Keratinocyte (primary cell): ENCODE measurements at regions not wholly inside any gene's neighbourhood (a gene's known extent, or its start where the extent isn't known, plus 50 kb on each side); places are given as distances from the start of the nearest gene placed in this dataset.

Experiments
- DNase-seq: peaks from one replicate; pipeline ENCODE4 v3.0.0-alpha.2; 2011; ENCODE audit warnings: low read depth, missing footprints, low spot score
- FAIRE-seq: peaks from 2 replicates; lab custom pipeline; 2011; peaks lifted over from hg19 to GRCh38; lab: Jason Lieb, UNC
- H2AFZ ChIP-seq: 2 replicates; pipeline ENCODE4 v1.6.0; 2012; ENCODE audit warnings: low read length, control low read depth, inconsistent platforms; ENCODE audit not compliant: control insufficient read depth
- H3K27ac ChIP-seq: 2 replicates; pipeline ENCODE4 v1.5.1; 2011; ENCODE audit warnings: low read length; ENCODE audit not compliant: control insufficient read depth, insufficient read depth
- H3K27me3 ChIP-seq: 3 replicates; pipeline ENCODE4 v1.6.0; 2011; ENCODE audit warnings: low read length; ENCODE audit not compliant: control insufficient read depth, insufficient read depth; ENCODE audit errors: extremely low read depth
- H3K36me3 ChIP-seq, 2 experiments: 2 replicates in 1 of 2; 3 replicates in 1 of 2; pipeline ENCODE4 v1.5.1; 2011; ENCODE audit warnings: low read length in 2 of 2, mild to moderate bottlenecking in 1 of 2; ENCODE audit not compliant: control insufficient read depth in 2 of 2, insufficient read depth in 2 of 2; ENCODE audit errors: extremely low read depth in 1 of 2
- H3K4me1 ChIP-seq: 3 replicates; pipeline ENCODE4 v1.5.1; 2011; ENCODE audit warnings: low read length; ENCODE audit not compliant: control insufficient read depth, insufficient read depth; ENCODE audit errors: extremely low read depth
- H3K4me2 ChIP-seq: 3 replicates; pipeline ENCODE4 v1.6.0; 2011; ENCODE audit warnings: low read depth, low read length; ENCODE audit not compliant: control insufficient read depth, insufficient read depth; ENCODE audit errors: extremely low read depth
- H3K4me3 ChIP-seq, 3 experiments: fragments of 200-600 bp in 1 of 3; sonication (generic) in 1 of 3; 2 replicates in 2 of 3; 3 replicates in 1 of 3; pipeline ENCODE4 v1.5.1; 2011 to 2016; ENCODE audit warnings: low read length in 3 of 3, mild to moderate bottlenecking in 3 of 3, control low read depth in 2 of 3, inconsistent platforms in 1 of 3, low read depth in 1 of 3, mixed read lengths in 1 of 3, mixed run types in 1 of 3, moderate library complexity in 1 of 3; ENCODE audit not compliant: control insufficient read depth in 2 of 3, insufficient read depth in 2 of 3; ENCODE audit errors: extremely low read depth in 1 of 3
- H3K79me2 ChIP-seq: 2 replicates; pipeline ENCODE4 v1.6.0; 2012; ENCODE audit warnings: low read length; ENCODE audit not compliant: control insufficient read depth, insufficient read depth
- H3K9ac ChIP-seq: 3 replicates; pipeline ENCODE4 v1.6.0; 2011; ENCODE audit warnings: low read length; ENCODE audit not compliant: control insufficient read depth, insufficient read depth; ENCODE audit errors: extremely low read depth
- H3K9me1 ChIP-seq: 3 replicates; pipeline ENCODE4 v1.6.0; 2011; ENCODE audit warnings: low read length; ENCODE audit not compliant: control insufficient read depth, insufficient read depth; ENCODE audit errors: extremely low read depth
- H3K9me3 ChIP-seq: 2 replicates; pipeline ENCODE4 v1.5.1; 2012; ENCODE audit warnings: low read depth, low read length; ENCODE audit not compliant: control insufficient read depth
- H4K20me1 ChIP-seq: 3 replicates; pipeline ENCODE4 v1.6.0; 2011; ENCODE audit warnings: low read length; ENCODE audit not compliant: control insufficient read depth, insufficient read depth; ENCODE audit errors: extremely low read depth
- EZH2 ChIP-seq: IDR thresholded peaks from one replicate; pipeline ENCODE4 v1.6.1; 2012; ENCODE audit warnings: inconsistent platforms, mild to moderate bottlenecking, low read length, moderate library complexity
- dilution Hi-C: fragments of 300-500 bp; cut with MboI; formaldehyde crosslinking; loops from one replicate; pipeline ENCODE4 v1.7.0; 2020; ENCODE audit warnings: low sequenced_read_pairs; ENCODE audit not compliant: extremely low pct_ligation_motif_present
- TF ChIP-seq, protein P1 (sequence below), 3 experiments: IDR thresholded peaks in 1 of 3; conservative IDR thresholded peaks in 1 of 3; optimal IDR thresholded peaks in 1 of 3; 2 replicates in 2 of 3; 3 replicates in 1 of 3; pipeline versions ENCODE3 to v1.5.1; 2011; ENCODE audit warnings: low read length in 3 of 3, mild to moderate bottlenecking in 3 of 3, moderate library complexity in 2 of 3, control low read depth in 1 of 3, inconsistent platforms in 1 of 3; ENCODE audit not compliant: insufficient read depth in 2 of 3; ENCODE audit errors: extremely low read depth in 1 of 3

GRCh38 chr12:107474099-107474498 lies 211.5 kb upstream of the PWP1 start:
- no peaks in the 10 kb centered on the region for H3K36me3 ChIP-seq
- no peaks in the 10 kb centered on the region for H3K9me1 ChIP-seq
- no peak overlapping the region for H3K4me2 ChIP-seq
- DNase-seq (no peak), FAIRE-seq (no peak)
- no peak overlapping the region for H3K27ac ChIP-seq
- dilution Hi-C loops: no loop called here
- no peaks in the 10 kb centered on the region for H3K79me2 ChIP-seq
- H2AFZ ChIP-seq: no peak overlapping the region
- H3K9ac ChIP-seq: no peak overlapping the region
- no peak overlapping the region for H3K4me3 ChIP-seq
- H4K20me1 ChIP-seq: no peaks in the 10 kb centered on the region
- no peaks in the 10 kb centered on the region for H3K9me3 ChIP-seq
- peaks cover 14% of the 10 kb centered on the region for H3K4me1 ChIP-seq
- TF ChIP-seq, protein P1, sequence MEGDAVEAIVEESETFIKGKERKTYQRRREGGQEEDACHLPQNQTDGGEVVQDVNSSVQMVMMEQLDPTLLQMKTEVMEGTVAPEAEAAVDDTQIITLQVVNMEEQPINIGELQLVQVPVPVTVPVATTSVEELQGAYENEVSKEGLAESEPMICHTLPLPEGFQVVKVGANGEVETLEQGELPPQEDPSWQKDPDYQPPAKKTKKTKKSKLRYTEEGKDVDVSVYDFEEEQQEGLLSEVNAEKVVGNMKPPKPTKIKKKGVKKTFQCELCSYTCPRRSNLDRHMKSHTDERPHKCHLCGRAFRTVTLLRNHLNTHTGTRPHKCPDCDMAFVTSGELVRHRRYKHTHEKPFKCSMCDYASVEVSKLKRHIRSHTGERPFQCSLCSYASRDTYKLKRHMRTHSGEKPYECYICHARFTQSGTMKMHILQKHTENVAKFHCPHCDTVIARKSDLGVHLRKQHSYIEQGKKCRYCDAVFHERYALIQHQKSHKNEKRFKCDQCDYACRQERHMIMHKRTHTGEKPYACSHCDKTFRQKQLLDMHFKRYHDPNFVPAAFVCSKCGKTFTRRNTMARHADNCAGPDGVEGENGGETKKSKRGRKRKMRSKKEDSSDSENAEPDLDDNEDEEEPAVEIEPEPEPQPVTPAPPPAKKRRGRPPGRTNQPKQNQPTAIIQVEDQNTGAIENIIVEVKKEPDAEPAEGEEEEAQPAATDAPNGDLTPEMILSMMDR (optimal IDR thresholded peaks at IDR 0.05 in 1 of 3, IDR thresholded peaks at IDR 0.05 in 1 of 3, conservative IDR thresholded peaks at IDR 0.05 in 1 of 3; ENCODE audit: extremely low read depth in 1 of 3, insufficient read depth in 2 of 3, low read length in 3 of 3): no peak
- no peak for TF ChIP-seq EZH2
- no peaks in the 10 kb centered on the region for H3K27me3 ChIP-seq

DNA sequence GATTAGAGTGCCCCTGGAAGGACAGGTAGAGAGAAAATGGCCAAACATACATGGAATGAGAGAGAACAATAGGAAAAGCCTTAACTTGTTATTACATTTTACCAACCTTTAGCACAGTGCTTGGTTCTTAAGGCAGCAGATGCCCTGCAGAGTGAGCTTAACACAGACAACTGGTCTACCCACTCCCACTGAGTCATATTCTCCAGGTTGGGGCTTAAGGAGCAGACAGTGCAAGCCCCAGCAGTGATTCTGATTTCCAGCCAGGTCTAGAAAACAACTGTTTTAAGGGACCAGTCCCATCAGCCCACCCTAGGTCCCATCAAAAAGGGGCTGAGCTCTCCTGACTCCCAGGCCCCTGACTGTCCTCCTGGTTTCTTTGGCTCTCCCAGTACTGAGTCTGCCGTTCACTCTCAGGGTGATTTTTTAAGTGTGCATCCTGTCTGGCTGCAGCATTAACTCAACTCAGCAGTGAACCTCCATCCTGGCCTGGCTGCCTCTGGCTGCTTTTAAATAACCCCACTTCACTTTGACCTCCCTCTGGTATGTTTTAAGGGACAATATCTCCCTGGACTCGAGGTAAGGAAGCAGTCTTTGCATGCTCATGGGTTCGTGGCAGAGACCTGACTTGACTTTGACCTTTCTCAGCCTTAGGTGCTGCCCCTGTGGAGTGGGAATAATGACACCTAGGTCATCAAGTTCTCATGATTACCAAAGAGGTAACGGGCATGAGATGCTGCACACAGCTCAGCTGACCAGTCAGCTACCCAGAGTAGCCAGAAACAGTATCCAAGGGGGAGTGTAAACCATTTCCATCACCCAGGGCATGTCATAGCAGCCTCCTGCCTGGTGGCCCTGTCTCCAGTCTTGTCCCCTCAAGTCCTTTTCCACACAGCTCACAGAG lies 210.7 kb upstream of the PWP1 start:
- H2AFZ ChIP-seq: no peak overlapping the region
- H3K4me1 ChIP-seq: peaks cover 14% of the 10 kb centered on the region
- H3K9me3 ChIP-seq: no peaks in the 10 kb centered on the region
- H3K36me3 ChIP-seq: no peaks in the 10 kb centered on the region
- H3K4me2 ChIP-seq: no peak overlapping the region
- H3K9ac ChIP-seq: no peak overlapping the region
- FAIRE-seq (no peak), DNase-seq (no peak)
- no peaks in the 10 kb centered on the region for H3K9me1 ChIP-seq
- H3K4me3 ChIP-seq: no peak overlapping the region
- no peaks in the 10 kb centered on the region for H3K79me2 ChIP-seq
- no peak overlapping the region for H3K27ac ChIP-seq
- TF ChIP-seq, protein P1 (optimal IDR thresholded peaks at IDR 0.05 in 1 of 3, IDR thresholded peaks at IDR 0.05 in 1 of 3, conservative IDR thresholded peaks at IDR 0.05 in 1 of 3; ENCODE audit: extremely low read depth in 1 of 3, insufficient read depth in 2 of 3, low read length in 3 of 3): no peak
- no peak for TF ChIP-seq EZH2
- H3K27me3 ChIP-seq: no peaks in the 10 kb centered on the region
- H4K20me1 ChIP-seq: no peaks in the 10 kb centered on the region
- dilution Hi-C loops: no loop called here
